Trophoblast cell (in vitro differentiated cells and primary cell): ENCODE measurements at regions not wholly inside any gene's neighbourhood (a gene's known extent, or its start where the extent isn't known, plus 50 kb on each side); places are given as distances from the start of the nearest gene placed in this dataset.
A peak's percentile ranks its signal among the peaks of the same experiment; 100 is the strongest.

Source experiments
- DNase-seq, 2 donors: peaks; one replicate each; pipeline ENCODE4 v3.0.0-alpha.2; 2016
- H2AFZ ChIP-seq: 2 replicates; pipeline ENCODE4 v1.6.1; 2013; ENCODE audit warnings: low read length, moderate library complexity, mild to moderate bottlenecking; ENCODE audit not compliant: insufficient read depth, poor library complexity
- H2AK5ac ChIP-seq: 2 replicates; pipeline ENCODE4 v1.6.1; 2013; ENCODE audit warnings: mild to moderate bottlenecking, low read length
- H2BK120ac ChIP-seq: 2 replicates; pipeline ENCODE4 v1.6.1; 2013; ENCODE audit warnings: low read length, mild to moderate bottlenecking, moderate library complexity; ENCODE audit not compliant: insufficient read depth, poor library complexity
- H2BK12ac ChIP-seq: 2 replicates; pipeline ENCODE4 v1.6.1; 2013; ENCODE audit warnings: mild to moderate bottlenecking, low read length, moderate library complexity
- H2BK5ac ChIP-seq: 2 replicates; pipeline ENCODE4 v1.6.1; 2013; ENCODE audit warnings: low read length, low read depth, moderate library complexity, mild to moderate bottlenecking; ENCODE audit not compliant: poor library complexity
- H3K14ac ChIP-seq: 2 replicates; pipeline ENCODE4 v1.6.1; 2013; ENCODE audit warnings: mild to moderate bottlenecking, low read length
- H3K18ac ChIP-seq: 2 replicates; pipeline ENCODE4 v1.6.1; 2013; ENCODE audit warnings: mild to moderate bottlenecking, low read length
- H3K23ac ChIP-seq: 2 replicates; pipeline ENCODE4 v1.6.1; 2013; ENCODE audit warnings: low read length
- H3K27ac ChIP-seq: 2 replicates; pipeline ENCODE4 v1.5.1; 2013; ENCODE audit warnings: low read depth, mild to moderate bottlenecking, inconsistent platforms, low read length, moderate library complexity
- H3K27me3 ChIP-seq: 2 replicates; pipeline ENCODE4 v1.6.1; 2013; ENCODE audit warnings: inconsistent platforms, mild to moderate bottlenecking, low read length, moderate library complexity; ENCODE audit not compliant: insufficient read depth
- H3K36me3 ChIP-seq, 2 experiments: 1 replicate in 1 of 2; 2 replicates in 1 of 2; pipeline ENCODE4 v1.6.1; 2013; ENCODE audit warnings: low read length in 2 of 2, mild to moderate bottlenecking in 2 of 2, moderate library complexity in 1 of 2; ENCODE audit not compliant: insufficient read depth in 2 of 2, control insufficient read depth in 1 of 2
- H3K4ac ChIP-seq: 2 replicates; pipeline ENCODE4 v1.6.1; 2013; ENCODE audit warnings: low read depth, mild to moderate bottlenecking, low read length, moderate library complexity
- H3K4me1 ChIP-seq, 2 experiments: 1 replicate in 1 of 2; 2 replicates in 1 of 2; pipeline ENCODE4 v1.6.1; 2013; ENCODE audit warnings: low read length in 2 of 2, mild to moderate bottlenecking in 2 of 2, moderate library complexity in 1 of 2; ENCODE audit not compliant: insufficient read depth in 2 of 2, control insufficient read depth in 1 of 2
- H3K4me2 ChIP-seq: 2 replicates; pipeline ENCODE4 v1.6.1; 2013; ENCODE audit warnings: inconsistent platforms, mild to moderate bottlenecking, low read length, moderate library complexity
- H3K4me3 ChIP-seq: 2 replicates; pipeline ENCODE4 v1.5.1; 2013; ENCODE audit warnings: mild to moderate bottlenecking, low read depth, low read length, inconsistent platforms
- H3K79me1 ChIP-seq: one replicate; pipeline ENCODE4 v1.6.1; 2013; ENCODE audit warnings: low read length
- H3K79me2 ChIP-seq: 2 replicates; pipeline ENCODE4 v1.6.1; 2013; ENCODE audit warnings: low read length, mild to moderate bottlenecking; ENCODE audit not compliant: control insufficient read depth, insufficient read depth, poor library complexity
- H3K9ac ChIP-seq: 2 replicates; pipeline ENCODE4 v1.6.1; 2013; ENCODE audit warnings: mild to moderate bottlenecking, low read length
- H3K9me3 ChIP-seq: 2 replicates; pipeline ENCODE4 v1.6.1; 2013; ENCODE audit warnings: low read depth, mild to moderate bottlenecking, control low read depth, inconsistent platforms, low read length; ENCODE audit not compliant: insufficient read depth
- H4K12ac ChIP-seq: 2 replicates; pipeline ENCODE4 v1.6.1; 2013; ENCODE audit warnings: low read depth, mild to moderate bottlenecking, low read length, moderate library complexity
- H4K8ac ChIP-seq: 2 replicates; pipeline ENCODE4 v1.6.1; 2013; ENCODE audit warnings: low read depth, mild to moderate bottlenecking, low read length, moderate library complexity
- H4K91ac ChIP-seq: one replicate; pipeline ENCODE4 v1.6.1; 2013; ENCODE audit warnings: low read depth, mild to moderate bottlenecking, low read length, moderate library complexity
- WGBS: extraction: QIAGEN DNeasy Blood & Tissue Kit; methylation state at CpG from one replicate; pipeline ENCODE4 v1.1.7; 2013; ENCODE audit warnings: missing lambda C conversion rate; ENCODE audit not compliant: insufficient read length, insufficient coverage; ENCODE audit errors: extremely low coverage; 5-methylcytosine and 5-hydroxymethylcytosine counted together

GRCh38 chr11:70570693-70571395, 172.5 kb downstream of the CTTN start:
- H4K12ac ChIP-seq: no peak overlapping the region
- no peak overlapping the region for H3K18ac ChIP-seq
- no peaks in the 10 kb centered on the region for H3K9me3 ChIP-seq
- H3K4me2 ChIP-seq: no peak overlapping the region
- no peaks in the 10 kb centered on the region for H3K27me3 ChIP-seq
- H2BK120ac ChIP-seq: no peak overlapping the region
- no peak overlapping the region for H3K23ac ChIP-seq
- no peak overlapping the region for H3K27ac ChIP-seq
- no peak overlapping the region for H3K9ac ChIP-seq
- no peaks in the 10 kb centered on the region for H3K79me2 ChIP-seq
- no peaks in the 10 kb centered on the region for H3K79me1 ChIP-seq
- no peak for DNase-seq
- no CpG with 5 or more reads among the region's 11 CpGs for WGBS
- H3K14ac ChIP-seq: no peak overlapping the region
- H2BK5ac ChIP-seq: no peak overlapping the region
- no peak overlapping the region for H4K8ac ChIP-seq
- peaks cover 6 to 10% of the 10 kb centered on the region in 2 experiments for H3K4me1 ChIP-seq
- no peak overlapping the region for H2BK12ac ChIP-seq
- H4K91ac ChIP-seq: no peak overlapping the region
- H2AFZ ChIP-seq: no peak overlapping the region
- H3K4ac ChIP-seq: no peak overlapping the region
- H3K36me3 ChIP-seq: no peaks in the 10 kb centered on the region
- H3K4me3 ChIP-seq: no peak overlapping the region
- H2AK5ac ChIP-seq: no peak overlapping the region

GRCh38 chr11:70572974-70573260, 174.6 kb downstream of the CTTN start:
- H3K4me2 ChIP-seq: no peak overlapping the region
- no peak overlapping the region for H2AFZ ChIP-seq
- no peaks in the 10 kb centered on the region for H3K79me1 ChIP-seq
- H3K79me2 ChIP-seq: no peaks in the 10 kb centered on the region
- WGBS: no CpG with 5 or more reads among the region's 18 CpGs
- H4K12ac ChIP-seq: no peak overlapping the region
- peak overlapping the region; percentile 3 for H3K4me3 ChIP-seq
- H3K9me3 ChIP-seq: no peaks in the 10 kb centered on the region
- no peak overlapping the region for H2BK12ac ChIP-seq
- no peak overlapping the region for H2BK120ac ChIP-seq
- peaks cover 4 to 7% of the 10 kb centered on the region in 2 experiments for H3K4me1 ChIP-seq
- no peaks in the 10 kb centered on the region for H3K36me3 ChIP-seq
- no peak overlapping the region for H3K18ac ChIP-seq
- H3K27ac ChIP-seq: no peak overlapping the region
- H3K27me3 ChIP-seq: no peaks in the 10 kb centered on the region
- no peak overlapping the region for H3K4ac ChIP-seq
- H2AK5ac ChIP-seq: no peak overlapping the region
- no peak overlapping the region for H3K14ac ChIP-seq
- no peak overlapping the region for H4K91ac ChIP-seq
- no peak for DNase-seq
- H3K9ac ChIP-seq: no peak overlapping the region
- H4K8ac ChIP-seq: no peak overlapping the region
- H2BK5ac ChIP-seq: no peak overlapping the region
- no peak overlapping the region for H3K23ac ChIP-seq

- H3K27me3 ChIP-seq: no peaks in the 10 kb centered on the region
- no peak overlapping the region for H3K18ac ChIP-seq
- peaks cover 0 to 2% of the 10 kb centered on the region in 2 experiments for H3K4me1 ChIP-seq
- no peak overlapping the region for H3K9ac ChIP-seq
- H4K91ac ChIP-seq: no peak overlapping the region
- H2AK5ac ChIP-seq: no peak overlapping the region
- no peak overlapping the region for H3K4me3 ChIP-seq
- H3K36me3 ChIP-seq: no peaks in the 10 kb centered on the region
- no peak overlapping the region for H3K23ac ChIP-seq
- no peaks in the 10 kb centered on the region for H3K79me1 ChIP-seq
- H2BK120ac ChIP-seq: no peak overlapping the region
- DNase-seq: no peak
- WGBS: no CpG with 5 or more reads among the region's 13 CpGs
- no peak overlapping the region for H3K4me2 ChIP-seq
- no peak overlapping the region for H2AFZ ChIP-seq
- no peak overlapping the region for H3K14ac ChIP-seq
- no peak overlapping the region for H2BK12ac ChIP-seq
- no peak overlapping the region for H4K8ac ChIP-seq
- H3K27ac ChIP-seq: no peak overlapping the region
- no peaks in the 10 kb centered on the region for H3K79me2 ChIP-seq
- H2BK5ac ChIP-seq: no peak overlapping the region
- H3K4ac ChIP-seq: no peak overlapping the region
- no peaks in the 10 kb centered on the region for H3K9me3 ChIP-seq
- no peak overlapping the region for H4K12ac ChIP-seq
These were observed 175.4 kb downstream of the CTTN start for GRCh38 chr11:70573701-70574151.

- no peak overlapping the region for H3K23ac ChIP-seq
- H3K9ac ChIP-seq: no peak overlapping the region
- no peaks in the 10 kb centered on the region for H3K27me3 ChIP-seq
- no peak overlapping the region for H4K8ac ChIP-seq
- no peak overlapping the region for H3K4me3 ChIP-seq
- no peak overlapping the region for H2AFZ ChIP-seq
- no peaks in the 10 kb centered on the region for H3K36me3 ChIP-seq
- H3K27ac ChIP-seq: no peak overlapping the region
- no peaks in the 10 kb centered on the region for H3K79me2 ChIP-seq
- H3K14ac ChIP-seq: no peak overlapping the region
- no peak overlapping the region for H2BK12ac ChIP-seq
- no peak overlapping the region for H2BK5ac ChIP-seq
- H3K18ac ChIP-seq: no peak overlapping the region
- H3K9me3 ChIP-seq: no peaks in the 10 kb centered on the region
- no peak overlapping the region for H2AK5ac ChIP-seq
- DNase-seq: no peak
- no peak overlapping the region for H3K4me2 ChIP-seq
- no CpG with 5 or more reads among the region's 12 CpGs for WGBS
- H4K12ac ChIP-seq: no peak overlapping the region
- no peak overlapping the region for H3K4ac ChIP-seq
- no peak overlapping the region for H2BK120ac ChIP-seq
- no peaks in the 10 kb centered on the region for H3K79me1 ChIP-seq
- no peak overlapping the region for H4K91ac ChIP-seq
- no peaks in the 10 kb centered on the region for H3K4me1 ChIP-seq
These were observed 176.5 kb downstream of the CTTN start for GRCh38 chr11:70574725-70575347.
